IPS-18a (cell line): ENCODE measurements at regions not wholly inside any gene's neighbourhood (a gene's known extent, or its start where the extent isn't known, plus 50 kb on each side); places are given as distances from the start of the nearest gene placed in this dataset.
"Not testable (repeated sequence)": the region's sequence is repeated elsewhere in the genome, so short reads cannot be mapped to it uniquely, and the experiment has no call there.

Experiments used
- H3K27ac ChIP-seq: one replicate; pipeline ENCODE4 v1.5.1; 2013; ENCODE audit warnings: low read length
- H3K27me3 ChIP-seq: one replicate; pipeline ENCODE4 v1.6.1; 2013; ENCODE audit warnings: mild to moderate bottlenecking, low read length; ENCODE audit not compliant: control insufficient read depth, insufficient read depth
- H3K36me3 ChIP-seq: one replicate; pipeline ENCODE4 v1.6.1; 2013; ENCODE audit warnings: low read depth, low read length; ENCODE audit not compliant: control insufficient read depth
- H3K4me1 ChIP-seq: one replicate; pipeline ENCODE4 v1.6.1; 2013; ENCODE audit warnings: low read depth, low read length; ENCODE audit not compliant: control insufficient read depth
- H3K4me3 ChIP-seq: one replicate; pipeline ENCODE4 v1.5.1; 2013; ENCODE audit warnings: low read length
- H3K9ac ChIP-seq: one replicate; pipeline ENCODE4 v1.6.1; 2013; ENCODE audit warnings: mild to moderate bottlenecking, low read length, moderate library complexity
- H3K9me3 ChIP-seq: one replicate; pipeline ENCODE4 v1.6.1; 2013; ENCODE audit warnings: low read depth, low read length; ENCODE audit not compliant: control insufficient read depth

- Histone ChIP-seq H3K27me3 (no peaks in the 10 kb centered on the region), H3K4me1 (no peaks in the 10 kb centered on the region), H3K27ac (no peak overlapping the region), H3K4me3 (no peak overlapping the region), H3K36me3 (no peaks in the 10 kb centered on the region), H3K9ac (no peak overlapping the region), H3K9me3 (no peaks in the 10 kb centered on the region)
These were observed 148.8 kb downstream of the BLID start for GRCh38 chr11:121967131-121967704.

DNA sequence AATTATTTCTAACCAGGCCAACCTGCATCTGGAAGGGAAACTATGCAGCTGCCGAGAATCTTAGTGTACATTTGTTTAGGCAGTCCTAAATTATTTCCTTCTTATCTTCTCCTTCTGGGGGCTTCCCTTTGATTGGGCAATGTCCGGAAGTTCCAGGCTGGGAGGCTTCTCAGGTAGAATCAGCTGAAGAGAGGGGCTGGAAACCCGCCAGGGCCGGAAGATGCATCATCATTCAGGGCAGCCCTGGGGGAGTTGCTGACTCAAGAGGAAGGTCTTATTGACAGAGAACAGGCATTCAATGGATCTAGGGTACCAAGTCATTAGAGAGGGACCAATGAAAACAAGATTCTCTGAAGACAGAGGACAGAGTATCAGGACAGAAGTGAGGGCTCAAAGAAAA, 150.7 kb downstream of the BLID start:
- Histone ChIP-seq H3K4me3 (no peak overlapping the region), H3K27ac (no peak overlapping the region), H3K9me3 (no peaks in the 10 kb centered on the region), H3K9ac (no peak overlapping the region), H3K36me3 (no peaks in the 10 kb centered on the region), H3K27me3 (no peaks in the 10 kb centered on the region), H3K4me1 (no peaks in the 10 kb centered on the region)

DNA sequence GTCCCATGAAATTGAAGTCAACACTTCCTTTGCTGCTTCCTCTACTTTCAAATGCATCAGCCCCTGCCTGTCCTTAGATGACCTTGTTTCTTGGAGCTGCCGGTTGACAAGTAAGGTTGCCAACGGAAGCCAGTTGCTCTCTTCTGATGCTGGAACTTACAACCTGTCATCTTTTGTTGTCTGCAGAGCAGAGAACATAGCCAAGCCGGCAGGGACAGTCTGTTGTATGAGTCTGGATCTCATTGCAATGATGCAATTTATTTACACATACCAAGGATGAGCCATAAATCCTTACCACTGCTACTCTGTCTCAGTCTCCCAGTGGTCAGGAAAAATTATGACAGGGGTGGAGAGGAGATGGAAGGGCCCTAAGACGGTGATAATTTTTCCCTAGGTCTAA, 151.4 kb downstream of the BLID start:
- no peaks in the 10 kb centered on the region for H3K4me1 ChIP-seq
- no peaks in the 10 kb centered on the region for H3K27me3 ChIP-seq
- H3K27ac ChIP-seq: no peak overlapping the region
- no peak overlapping the region for H3K4me3 ChIP-seq
- no peaks in the 10 kb centered on the region for H3K36me3 ChIP-seq
- H3K9me3 ChIP-seq: no peaks in the 10 kb centered on the region
- H3K9ac ChIP-seq: no peak overlapping the region

- not testable (repeated sequence) for H3K27me3 ChIP-seq, H3K27ac ChIP-seq, H3K9ac ChIP-seq, H3K4me3 ChIP-seq, H3K36me3 ChIP-seq, H3K9me3 ChIP-seq, H3K4me1 ChIP-seq
These were observed 152.2 kb downstream of the BLID start for GRCh38 chr11:121963846-121964245.

GRCh38 chr11:121961321-121961801, 154.7 kb downstream of the BLID start:
- no peak overlapping the region for H3K9ac ChIP-seq

DNA sequence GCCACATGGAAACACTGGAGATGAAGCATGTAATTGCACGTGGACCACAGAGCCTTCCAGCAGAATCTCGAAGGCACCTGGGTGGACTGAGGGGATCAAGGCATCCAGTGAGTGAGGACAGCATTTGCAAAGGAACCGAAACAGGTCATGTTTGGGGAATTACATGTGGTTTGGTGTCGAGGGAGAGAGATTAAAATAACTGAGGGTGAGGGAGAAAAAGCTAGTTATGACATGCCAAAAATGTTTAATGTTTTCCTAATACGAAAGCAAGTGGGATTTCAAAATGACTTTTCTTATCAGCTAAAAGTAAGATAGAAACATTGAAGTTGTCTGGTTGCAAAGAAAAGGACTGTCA, 157.1 kb downstream of the BLID start:
- Histone ChIP-seq H3K4me1 (no peaks in the 10 kb centered on the region), H3K9ac (no peak overlapping the region), H3K27me3 (no peaks in the 10 kb centered on the region), H3K36me3 (no peaks in the 10 kb centered on the region), H3K9me3 (no peaks in the 10 kb centered on the region), H3K4me3 (no peak overlapping the region), H3K27ac (no peak overlapping the region)

More at GRCh38 chr11:121961321-121961801, 154.7 kb downstream of the BLID start:
- Histone ChIP-seq H3K9me3 (no peaks in the 10 kb centered on the region), H3K27me3 (no peaks in the 10 kb centered on the region), H3K4me3 (no peak overlapping the region), H3K27ac (no peak overlapping the region), H3K4me1 (no peaks in the 10 kb centered on the region), H3K36me3 (no peaks in the 10 kb centered on the region)

GRCh38 chr11:121958323-121958970, 157.6 kb downstream of the BLID start:
- Histone ChIP-seq H3K27ac (no peak overlapping the region), H3K4me3 (no peak overlapping the region), H3K9me3 (no peaks in the 10 kb centered on the region), H3K4me1 (no peaks in the 10 kb centered on the region), H3K9ac (no peak overlapping the region), H3K36me3 (no peaks in the 10 kb centered on the region), H3K27me3 (no peaks in the 10 kb centered on the region)

DNA sequence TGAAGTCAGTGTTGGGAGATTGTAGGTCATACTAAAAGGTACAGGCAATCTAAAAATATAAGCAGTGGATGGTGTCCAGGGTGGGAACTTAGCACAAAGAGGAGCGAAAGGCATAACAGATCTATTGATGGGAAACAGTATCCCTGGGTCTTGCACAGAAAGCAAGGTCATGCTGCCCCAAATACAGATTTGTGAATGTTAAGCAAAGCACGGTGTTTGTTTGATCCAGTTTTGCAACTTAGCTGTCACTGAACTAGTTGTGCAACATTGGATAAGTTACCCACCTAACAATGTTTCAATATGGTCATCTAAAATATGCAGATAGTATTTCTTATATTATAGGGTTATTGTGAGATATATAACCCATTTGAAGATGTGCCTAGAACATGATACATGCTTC, 162.9 kb downstream of the BLID start:
- H3K9ac ChIP-seq: no peak overlapping the region
- H3K4me1 ChIP-seq: no peaks in the 10 kb centered on the region
- no peak overlapping the region for H3K27ac ChIP-seq
- no peaks in the 10 kb centered on the region for H3K36me3 ChIP-seq
- H3K9me3 ChIP-seq: no peaks in the 10 kb centered on the region
- H3K27me3 ChIP-seq: no peaks in the 10 kb centered on the region
- H3K4me3 ChIP-seq: no peak overlapping the region

- Histone ChIP-seq H3K27me3 (no peaks in the 10 kb centered on the region), H3K9me3 (no peaks in the 10 kb centered on the region), H3K4me3 (no peak overlapping the region), H3K4me1 (no peaks in the 10 kb centered on the region), H3K36me3 (no peaks in the 10 kb centered on the region), H3K27ac (no peak overlapping the region), H3K9ac (no peak overlapping the region)
These were observed 165.9 kb downstream of the BLID start for GRCh38 chr11:121950160-121950559.

- Histone ChIP-seq H3K9me3 (no peaks in the 10 kb centered on the region), H3K4me1 (no peaks in the 10 kb centered on the region), H3K27me3 (no peaks in the 10 kb centered on the region), H3K36me3 (no peaks in the 10 kb centered on the region), H3K27ac (no peak overlapping the region), H3K4me3 (no peak overlapping the region), H3K9ac (no peak overlapping the region)
These were observed 169.5 kb downstream of the BLID start for GRCh38 chr11:121946514-121946913.

- no peaks in the 10 kb centered on the region for H3K4me1 ChIP-seq
- no peak overlapping the region for H3K27ac ChIP-seq
- H3K4me3 ChIP-seq: no peak overlapping the region
- H3K9ac ChIP-seq: no peak overlapping the region
- H3K36me3 ChIP-seq: no peaks in the 10 kb centered on the region
- H3K27me3 ChIP-seq: no peaks in the 10 kb centered on the region
- no peaks in the 10 kb centered on the region for H3K9me3 ChIP-seq
These were observed 171.3 kb downstream of the BLID start for GRCh38 chr11:121944556-121945230.

DNA sequence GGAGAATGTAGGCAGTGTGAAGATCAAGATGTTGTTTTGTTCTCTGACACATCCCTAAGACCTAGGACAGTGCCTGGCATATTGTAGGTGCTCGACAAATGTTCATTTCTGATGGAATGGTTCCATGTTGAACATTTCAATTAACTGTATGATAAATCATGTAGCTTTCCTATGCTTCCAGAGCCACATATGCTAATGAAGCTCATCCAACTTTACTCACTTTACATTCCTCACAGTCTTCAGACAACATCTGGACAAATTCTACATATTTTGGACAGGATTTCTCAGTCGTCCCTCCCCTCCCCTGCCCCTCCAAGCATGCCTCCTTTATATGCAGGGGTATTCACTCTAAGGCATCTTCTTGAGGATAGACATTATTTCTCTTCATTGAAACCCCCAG, 177.9 kb downstream of the BLID start:
- Histone ChIP-seq H3K4me3 (no peak overlapping the region), H3K9me3 (no peaks in the 10 kb centered on the region), H3K27me3 (no peaks in the 10 kb centered on the region), H3K9ac (no peak overlapping the region), H3K27ac (no peak overlapping the region), H3K4me1 (peaks cover 7% of the 10 kb centered on the region), H3K36me3 (no peaks in the 10 kb centered on the region)
